Erythroblast (primary cell): ENCODE measurements at regions not wholly inside any gene's neighbourhood (a gene's known extent, or its start where the extent isn't known, plus 50 kb on each side); places are given as distances from the start of the nearest gene placed in this dataset.

Experiments
- GATA1 ChIP-seq: IDR thresholded peaks from 2 replicates; pipeline ENCODE4 v1.6.1; 2011; ENCODE audit warnings: low read depth, mild to moderate bottlenecking, control low read depth, low read length, moderate library complexity
- POLR2A ChIP-seq: IDR thresholded peaks from 2 replicates; pipeline ENCODE4 v1.6.1; 2011; ENCODE audit warnings: mild to moderate bottlenecking, low read length

- TF ChIP-seq POLR2A = no peak
- no peak for TF ChIP-seq GATA1
Measured at GRCh38 chr2:13651684-13652131, 935.0 kb downstream of the TRIB2 start.
